Panc1 (cell line): ENCODE measurements at regions not wholly inside any gene's neighbourhood (a gene's known extent, or its start where the extent isn't known, plus 50 kb on each side); places are given as distances from the start of the nearest gene placed in this dataset.

Experiments
- ATAC-seq: fragments of 200-7000 bp; cut with Tn5 transposase; 2 replicates; pipeline ENCODE4 v1.9.1; 2020; ENCODE audit warnings: mild to moderate bottlenecking, moderate library complexity
- BruUV-seq: library from RNA; stranded (reverse); fragments of 400-500 nt; replicated peaks from 2 replicates; lab custom pipeline; 2021; lab: Mats Ljungman, UMichigan
- CTCF ChIA-PET: fragments of 300-600 bp; sonication (Branson Sonifier 250); formaldehyde crosslinking; loops from one replicate; lab custom pipeline; 2022; ENCODE audit warnings: antibody characterized with exemption; lab: Charles Lee
- POLR2A ChIA-PET: fragments of 300-600 bp; sonication (Branson Sonifier 250); formaldehyde crosslinking; loops from one replicate; lab custom pipeline; 2022; ENCODE audit warnings: antibody characterized with exemption; lab: Charles Lee
- DNase-seq: peaks from one replicate; pipeline ENCODE4 v3.0.0-alpha.2; 2010; ENCODE audit warnings: low read depth, low spot score
- H3K27ac ChIP-seq: 2 replicates; pipeline ENCODE4 v1.5.1; 2011; ENCODE audit warnings: mild to moderate bottlenecking, low read length, inconsistent platforms
- H3K27me3 ChIP-seq: fragments of 200-500 bp; sonication (Bioruptor generic); 2 replicates; pipeline ENCODE4 v1.6.0; 2014; ENCODE audit warnings: low read length, inconsistent platforms; ENCODE audit not compliant: control insufficient read depth, insufficient read depth
- H3K36me3 ChIP-seq: fragments of 200-500 bp; sonication (Bioruptor generic); 2 replicates; pipeline ENCODE4 v1.5.1; 2014; ENCODE audit warnings: inconsistent platforms, mild to moderate bottlenecking, low read length, moderate library complexity; ENCODE audit not compliant: control insufficient read depth, insufficient read depth
- H3K4me1 ChIP-seq: 2 replicates; pipeline ENCODE4 v1.5.1; 2011; ENCODE audit warnings: inconsistent platforms, mild to moderate bottlenecking, low read length, moderate library complexity; ENCODE audit not compliant: control insufficient read depth, insufficient read depth
- H3K4me3 ChIP-seq, 2 experiments: 2 replicates each; pipeline ENCODE4 v1.5.1; 2011 to 2012; ENCODE audit warnings: low read depth in 2 of 2, low read length in 2 of 2, mild to moderate bottlenecking in 2 of 2, inconsistent platforms in 1 of 2, moderate library complexity in 1 of 2
- H3K9me3 ChIP-seq: fragments of 200-500 bp; sonication (Bioruptor generic); 2 replicates; pipeline ENCODE4 v1.5.1; 2014; ENCODE audit warnings: low read depth, mild to moderate bottlenecking, inconsistent platforms, low read length, moderate library complexity; ENCODE audit not compliant: control insufficient read depth, insufficient read depth
- POLR2AphosphoS5 ChIP-seq: IDR thresholded peaks from 2 replicates; pipeline ENCODE4 v1.6.1; 2012; ENCODE audit warnings: mild to moderate bottlenecking, low read depth, low read length, moderate library complexity
- SIN3A ChIP-seq: IDR thresholded peaks from 2 replicates; pipeline ENCODE4 v1.6.1; 2012; ENCODE audit warnings: low read depth, mild to moderate bottlenecking, low read length, moderate library complexity, borderline replicate concordance; ENCODE audit not compliant: insufficient read depth
- TCF7L2 ChIP-seq: IDR thresholded peaks from 2 replicates; pipeline ENCODE4 v1.6.1; 2011; ENCODE audit warnings: mild to moderate bottlenecking, low read depth, low read length, inconsistent platforms
- in situ Hi-C: cut with HindIII; loops from 2 replicates; pipeline ENCODE4 v1.10.0; 2016; ENCODE audit warnings: low sequenced_read_pairs, low pct_unique_long_range_greater_than_20kb
- intact Hi-C: fragments of 100-400 bp; cut with micrococcal nuclease; formaldehyde crosslinking; loops from one replicate; pipeline ENCODE4 v1.10.0; 2022; ENCODE audit not compliant: unreplicated experiment
- TF ChIP-seq, protein P1 (sequence below): fragments of 450-650 bp; IDR thresholded peaks from 2 replicates; pipeline ENCODE4 v1.5.1; 2017; ENCODE audit warnings: mild to moderate bottlenecking
- TF ChIP-seq, protein P2 (sequence below), 2 experiments: IDR thresholded peaks; 2 replicates each; pipeline ENCODE4 v1.6.1; 2011 to 2012; ENCODE audit warnings: low read depth in 2 of 2, control low read depth in 1 of 2, low read length in 1 of 2, mild to moderate bottlenecking in 1 of 2, moderate library complexity in 1 of 2; ENCODE audit not compliant: insufficient read depth in 1 of 2

DNA sequence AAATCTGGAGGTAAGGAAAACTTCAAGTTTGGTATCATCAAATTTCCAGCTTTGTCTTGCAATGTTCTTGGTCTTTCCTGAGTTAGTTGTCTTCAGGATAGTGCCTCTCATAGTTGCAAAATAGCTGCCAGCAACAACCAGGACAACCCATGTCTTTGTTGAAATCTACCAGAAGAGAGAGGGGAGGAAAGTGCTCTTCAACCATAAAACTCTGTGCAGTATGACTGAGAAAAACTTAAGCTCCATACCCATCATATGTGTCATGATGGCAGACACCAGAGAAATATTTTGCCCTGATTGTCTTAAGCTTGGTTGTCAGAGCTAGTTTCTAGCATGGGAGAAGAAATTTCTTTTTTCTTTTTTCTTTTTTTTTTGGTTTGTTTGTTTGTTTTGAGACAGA is 103.3 kb downstream of the SPRY2 start:
- no peak for DNase-seq
- TF ChIP-seq, protein P1, sequence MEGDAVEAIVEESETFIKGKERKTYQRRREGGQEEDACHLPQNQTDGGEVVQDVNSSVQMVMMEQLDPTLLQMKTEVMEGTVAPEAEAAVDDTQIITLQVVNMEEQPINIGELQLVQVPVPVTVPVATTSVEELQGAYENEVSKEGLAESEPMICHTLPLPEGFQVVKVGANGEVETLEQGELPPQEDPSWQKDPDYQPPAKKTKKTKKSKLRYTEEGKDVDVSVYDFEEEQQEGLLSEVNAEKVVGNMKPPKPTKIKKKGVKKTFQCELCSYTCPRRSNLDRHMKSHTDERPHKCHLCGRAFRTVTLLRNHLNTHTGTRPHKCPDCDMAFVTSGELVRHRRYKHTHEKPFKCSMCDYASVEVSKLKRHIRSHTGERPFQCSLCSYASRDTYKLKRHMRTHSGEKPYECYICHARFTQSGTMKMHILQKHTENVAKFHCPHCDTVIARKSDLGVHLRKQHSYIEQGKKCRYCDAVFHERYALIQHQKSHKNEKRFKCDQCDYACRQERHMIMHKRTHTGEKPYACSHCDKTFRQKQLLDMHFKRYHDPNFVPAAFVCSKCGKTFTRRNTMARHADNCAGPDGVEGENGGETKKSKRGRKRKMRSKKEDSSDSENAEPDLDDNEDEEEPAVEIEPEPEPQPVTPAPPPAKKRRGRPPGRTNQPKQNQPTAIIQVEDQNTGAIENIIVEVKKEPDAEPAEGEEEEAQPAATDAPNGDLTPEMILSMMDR, result no peak
- TF ChIP-seq SIN3A (no peak), TCF7L2 (no peak), POLR2AphosphoS5 (no peak)
- TF ChIP-seq, protein P2, sequence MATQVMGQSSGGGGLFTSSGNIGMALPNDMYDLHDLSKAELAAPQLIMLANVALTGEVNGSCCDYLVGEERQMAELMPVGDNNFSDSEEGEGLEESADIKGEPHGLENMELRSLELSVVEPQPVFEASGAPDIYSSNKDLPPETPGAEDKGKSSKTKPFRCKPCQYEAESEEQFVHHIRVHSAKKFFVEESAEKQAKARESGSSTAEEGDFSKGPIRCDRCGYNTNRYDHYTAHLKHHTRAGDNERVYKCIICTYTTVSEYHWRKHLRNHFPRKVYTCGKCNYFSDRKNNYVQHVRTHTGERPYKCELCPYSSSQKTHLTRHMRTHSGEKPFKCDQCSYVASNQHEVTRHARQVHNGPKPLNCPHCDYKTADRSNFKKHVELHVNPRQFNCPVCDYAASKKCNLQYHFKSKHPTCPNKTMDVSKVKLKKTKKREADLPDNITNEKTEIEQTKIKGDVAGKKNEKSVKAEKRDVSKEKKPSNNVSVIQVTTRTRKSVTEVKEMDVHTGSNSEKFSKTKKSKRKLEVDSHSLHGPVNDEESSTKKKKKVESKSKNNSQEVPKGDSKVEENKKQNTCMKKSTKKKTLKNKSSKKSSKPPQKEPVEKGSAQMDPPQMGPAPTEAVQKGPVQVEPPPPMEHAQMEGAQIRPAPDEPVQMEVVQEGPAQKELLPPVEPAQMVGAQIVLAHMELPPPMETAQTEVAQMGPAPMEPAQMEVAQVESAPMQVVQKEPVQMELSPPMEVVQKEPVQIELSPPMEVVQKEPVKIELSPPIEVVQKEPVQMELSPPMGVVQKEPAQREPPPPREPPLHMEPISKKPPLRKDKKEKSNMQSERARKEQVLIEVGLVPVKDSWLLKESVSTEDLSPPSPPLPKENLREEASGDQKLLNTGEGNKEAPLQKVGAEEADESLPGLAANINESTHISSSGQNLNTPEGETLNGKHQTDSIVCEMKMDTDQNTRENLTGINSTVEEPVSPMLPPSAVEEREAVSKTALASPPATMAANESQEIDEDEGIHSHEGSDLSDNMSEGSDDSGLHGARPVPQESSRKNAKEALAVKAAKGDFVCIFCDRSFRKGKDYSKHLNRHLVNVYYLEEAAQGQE (IDR thresholded peaks at IDR 0.05; ENCODE audit: insufficient read depth in 1 of 2, low read depth in 2 of 2, low read length in 1 of 2), result no peak
- POLR2A ChIA-PET, result no interaction called here
- Histone ChIP-seq H3K4me1 (peaks cover 7% of the 10 kb centered on the region), H3K27me3 (no peaks in the 10 kb centered on the region), H3K4me3 (no peak overlapping the region), H3K36me3 (no peaks in the 10 kb centered on the region), H3K27ac (no peak overlapping the region), H3K9me3 (no peaks in the 10 kb centered on the region)
- in situ Hi-C loops (no loop called here), intact Hi-C loops (no loop called here)
- ATAC-seq, result no peak
- CTCF ChIA-PET, result no interaction called here
- no TSS peak for BruUV-seq

DNA sequence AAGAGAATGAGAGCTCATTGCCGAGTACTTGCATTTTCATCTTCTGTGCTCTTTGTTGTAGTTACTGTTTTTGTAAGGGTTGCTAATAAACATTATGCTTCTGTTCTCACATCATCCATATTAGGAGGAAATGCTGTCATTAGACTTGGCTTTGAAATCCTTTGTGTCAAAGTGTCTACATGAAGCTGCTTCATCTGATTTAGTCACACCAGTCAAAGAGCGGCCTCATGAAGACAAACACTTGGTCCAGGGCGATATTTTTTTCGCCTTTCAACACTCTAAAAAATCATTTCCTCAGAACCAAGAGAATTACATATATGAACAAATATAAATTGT is 105.0 kb downstream of the SPRY2 start:
- Histone ChIP-seq H3K4me1 (peaks cover 7% of the 10 kb centered on the region), H3K9me3 (no peaks in the 10 kb centered on the region), H3K27me3 (no peaks in the 10 kb centered on the region), H3K27ac (no peak overlapping the region), H3K4me3 (peak overlapping the region in 1 of 2 experiments; percentile 23; a peak in 1 of 4 replicates), H3K36me3 (no peaks in the 10 kb centered on the region)
- BruUV-seq, result no TSS peak
- ChIA-PET POLR2A (no interaction called here), CTCF (no interaction called here)
- TF ChIP-seq, protein P1, result no peak
- TF ChIP-seq, protein P2 (IDR thresholded peaks at IDR 0.05; ENCODE audit: insufficient read depth in 1 of 2, low read depth in 2 of 2, low read length in 1 of 2), result no peak
- TF ChIP-seq SIN3A (no peak), POLR2AphosphoS5 (no peak), TCF7L2 (no peak)
- no peak for DNase-seq
- intact Hi-C loops, result no loop called here
- ATAC-seq, result 0 out of 2 replicates have a peak, but pooled peaks have one; percentile 26
- in situ Hi-C loops, result no loop called here
